Activated T-cell treated with anti-CD3 and anti-CD28 coated beads for 48 hours (primary cell): ENCODE measurements at regions not wholly inside any gene's neighbourhood (a gene's known extent, or its start where the extent isn't known, plus 50 kb on each side); places are given as distances from the start of the nearest gene placed in this dataset.

Source experiments
- DNase-seq: peaks from one replicate; pipeline ENCODE4 v3.0.0-alpha.2; 2020; ENCODE audit warnings: low read depth

DNA sequence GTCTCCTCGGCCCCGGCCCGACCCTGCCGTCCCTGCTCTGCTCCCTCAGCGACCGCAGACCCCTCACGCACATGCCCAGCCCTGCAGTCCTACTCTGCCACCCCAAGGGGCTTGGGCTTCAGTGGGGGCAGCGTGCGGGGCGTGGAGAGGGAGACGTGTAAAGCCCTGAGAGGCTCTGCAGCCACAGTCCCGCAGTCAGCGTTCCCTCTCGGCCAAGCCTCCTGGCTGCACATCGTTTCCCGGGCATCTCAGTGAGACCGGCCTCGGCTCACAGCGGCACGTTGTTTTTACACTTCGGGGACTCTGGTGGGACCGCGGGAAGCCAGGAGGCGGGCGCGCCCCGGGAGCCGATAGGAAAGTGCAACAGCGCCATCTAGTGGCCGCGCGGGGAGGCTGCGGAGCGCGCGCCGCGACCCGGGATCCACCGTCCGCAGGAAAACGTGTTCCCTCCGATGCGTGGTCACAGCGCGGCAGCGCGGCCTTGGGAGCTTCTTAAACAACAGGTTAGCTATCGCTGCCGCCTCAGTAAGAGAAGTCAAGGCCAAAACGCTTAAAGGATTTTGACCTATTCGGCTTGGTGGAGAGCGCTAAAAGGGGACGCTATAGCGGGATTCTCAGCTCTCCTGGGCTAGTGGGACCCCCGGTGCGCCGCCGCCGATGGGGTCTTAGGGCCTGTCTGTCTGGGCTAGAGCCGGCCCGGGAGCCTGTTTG is 226.8 kb upstream of the IGF1R start:
- DNase-seq = peak; percentile 62

DNA sequence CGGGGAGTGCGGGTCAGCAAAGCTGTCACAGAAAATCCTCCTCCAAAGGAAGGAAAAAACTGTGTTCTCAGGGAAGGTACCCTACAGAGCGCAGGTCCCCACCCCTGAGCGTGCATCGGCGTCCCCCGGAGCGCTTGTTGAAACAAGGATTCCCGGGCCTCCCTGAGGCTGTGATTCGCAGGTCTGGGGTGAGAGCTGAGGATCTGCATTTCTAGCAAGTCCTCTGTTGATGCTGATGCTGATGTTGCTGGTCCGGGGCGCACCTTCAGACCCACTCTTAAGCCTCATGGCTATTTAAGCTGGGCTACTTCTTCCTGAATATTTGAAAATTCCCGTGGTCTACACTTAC is 226.2 kb upstream of the IGF1R start:
- DNase-seq = no peak

DNA sequence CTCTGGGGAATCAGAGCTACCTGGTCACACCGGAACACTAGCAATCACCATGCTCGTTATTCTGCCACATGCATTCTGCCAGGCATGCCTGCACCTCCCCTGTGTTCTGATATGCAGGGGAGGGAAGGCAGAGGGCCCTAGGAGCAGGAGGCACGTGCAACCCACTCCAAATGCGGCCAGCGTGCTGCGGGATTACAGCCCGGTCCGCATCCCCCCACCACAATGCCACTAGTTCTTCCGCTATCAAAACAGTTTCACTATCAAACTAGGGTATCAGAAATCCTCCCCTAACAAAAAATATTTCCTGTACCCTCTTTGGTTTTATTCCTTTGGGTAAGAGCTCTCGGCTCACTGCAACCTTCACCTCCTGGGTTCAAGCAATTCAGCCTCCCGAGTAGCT is 223.2 kb upstream of the IGF1R start:
- no peak for DNase-seq

DNA sequence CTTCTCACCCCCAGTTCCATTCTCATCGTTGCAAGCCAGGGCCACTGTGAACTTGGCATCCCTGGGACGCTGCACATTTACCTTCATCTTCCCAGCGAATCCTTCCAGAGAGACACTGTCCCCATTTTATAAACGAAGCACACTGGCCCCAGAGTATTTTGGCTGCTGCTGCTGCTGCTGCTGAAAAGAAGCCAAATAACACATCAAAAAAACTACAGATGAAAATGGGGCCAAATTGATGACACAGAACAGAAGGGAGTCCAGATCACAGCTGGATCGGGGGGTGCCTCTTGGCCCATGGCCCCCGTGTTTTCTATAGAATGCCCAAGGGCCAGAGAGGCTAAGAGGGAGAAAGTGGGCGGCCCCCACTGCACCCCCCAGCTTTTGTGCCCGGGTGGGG is 221.0 kb upstream of the IGF1R start:
- no peak for DNase-seq

DNA sequence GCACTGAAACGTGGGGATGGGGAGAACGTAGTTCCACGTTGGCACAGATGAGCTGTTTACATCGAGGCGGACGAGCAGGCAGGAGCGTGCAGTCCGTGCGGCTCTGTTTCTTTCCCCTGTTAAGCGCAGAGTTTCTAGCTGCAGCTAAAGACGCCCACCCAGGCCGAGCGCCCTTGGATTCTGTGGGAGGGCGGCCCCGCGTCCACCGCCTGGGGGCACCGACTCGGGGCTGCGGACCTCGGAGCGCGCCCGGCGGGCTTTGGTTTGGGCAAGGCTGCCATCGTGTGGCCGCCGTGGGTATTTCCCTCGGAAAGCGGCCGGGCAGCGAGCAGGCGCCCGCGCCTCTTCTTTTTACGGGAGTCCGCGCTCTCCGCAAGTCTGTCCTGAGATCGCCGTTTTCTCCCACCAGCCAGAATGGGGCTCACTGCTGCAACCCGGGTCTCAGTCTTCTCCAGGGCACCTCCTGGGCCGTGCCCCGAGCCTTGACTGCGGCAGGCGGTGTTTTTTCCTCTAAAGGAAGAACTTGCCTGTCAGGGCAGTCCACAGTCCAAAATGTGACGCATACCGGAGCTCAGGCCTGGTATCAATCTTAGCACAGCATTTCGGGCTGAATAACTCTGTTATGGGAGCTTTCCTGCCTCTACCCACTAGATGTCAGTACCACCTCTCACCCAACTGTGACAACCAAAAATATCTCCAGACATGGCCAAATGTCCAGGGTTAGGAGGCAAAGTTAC is 219.9 kb upstream of the IGF1R start:
- DNase-seq = peak; percentile 66

DNA sequence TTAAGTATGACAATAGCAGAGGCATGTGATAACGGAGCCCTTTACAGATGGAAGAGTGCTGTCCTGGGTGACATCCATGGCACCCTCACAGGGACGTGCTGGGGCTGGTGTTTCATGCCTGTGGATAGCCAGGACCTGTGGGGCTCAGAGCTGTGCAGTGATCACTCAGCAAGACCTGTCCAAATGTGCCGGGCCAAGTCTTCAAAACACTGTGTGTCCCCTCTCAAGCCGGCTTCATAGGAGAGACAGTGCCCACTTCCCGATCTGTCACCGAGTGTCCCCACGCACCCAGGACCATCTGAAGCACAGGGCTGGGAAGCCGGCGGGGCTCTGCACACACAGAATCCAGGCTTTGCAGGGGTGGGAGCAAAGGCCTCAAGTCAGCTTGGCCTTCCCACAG is 217.2 kb upstream of the IGF1R start:
- no peak for DNase-seq

DNA sequence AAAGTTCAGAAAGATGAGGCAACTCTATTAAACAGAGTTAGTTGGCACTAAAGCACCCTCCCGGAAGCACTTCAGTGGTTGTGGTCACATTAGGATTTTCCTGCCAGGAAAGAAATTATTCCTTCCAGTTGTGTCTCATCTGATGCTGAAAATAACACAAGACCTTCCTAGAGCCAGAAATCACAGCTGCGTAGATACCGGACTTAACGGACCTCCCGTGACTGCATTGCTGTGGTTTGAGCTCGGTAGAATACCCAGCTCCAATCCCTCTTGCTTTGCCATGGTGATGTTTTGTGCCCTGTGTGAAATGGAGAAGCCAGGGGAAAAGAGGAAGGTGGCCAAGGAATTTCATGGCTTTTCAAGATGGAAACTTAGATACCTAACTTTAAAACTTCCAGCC is 215.0 kb upstream of the IGF1R start:
- DNase-seq = no peak

DNA sequence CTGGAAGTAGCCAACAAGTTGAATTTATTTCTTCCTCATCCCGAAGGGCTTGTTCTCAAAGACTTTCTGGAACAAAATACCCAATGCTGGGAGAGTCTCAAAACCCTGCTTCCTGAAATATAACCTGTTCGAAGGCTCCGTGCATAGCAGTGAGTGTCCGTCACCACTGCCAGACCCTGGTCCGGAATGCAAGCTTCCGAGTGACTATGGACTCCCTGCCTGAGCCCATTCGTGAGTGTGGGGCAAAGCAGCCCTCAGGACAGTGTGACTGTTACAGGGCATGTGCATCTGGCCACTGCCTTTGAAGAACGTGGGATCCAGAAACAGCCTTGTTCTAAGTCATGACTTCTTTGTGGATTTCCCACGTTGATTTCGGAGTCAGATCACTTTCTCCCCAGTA is 214.5 kb upstream of the IGF1R start:
- no peak for DNase-seq

DNA sequence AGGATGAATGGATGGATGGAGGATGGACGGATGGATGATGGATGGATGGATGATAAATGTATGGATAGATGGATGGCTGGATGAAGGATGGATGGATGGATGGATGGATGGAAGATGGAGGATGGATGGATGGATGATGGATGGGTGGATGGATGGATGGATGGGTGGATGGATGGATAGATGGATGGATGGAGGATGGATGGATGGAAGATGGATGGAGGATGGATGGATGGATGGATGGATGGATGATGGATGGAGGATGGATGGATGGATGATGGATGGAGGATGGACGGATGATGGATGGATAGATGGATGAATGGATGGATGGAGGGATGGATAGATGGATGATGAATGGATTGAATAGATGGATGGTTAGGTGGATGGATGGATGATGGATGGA is 210.6 kb upstream of the IGF1R start:
- DNase-seq = no peak

DNA sequence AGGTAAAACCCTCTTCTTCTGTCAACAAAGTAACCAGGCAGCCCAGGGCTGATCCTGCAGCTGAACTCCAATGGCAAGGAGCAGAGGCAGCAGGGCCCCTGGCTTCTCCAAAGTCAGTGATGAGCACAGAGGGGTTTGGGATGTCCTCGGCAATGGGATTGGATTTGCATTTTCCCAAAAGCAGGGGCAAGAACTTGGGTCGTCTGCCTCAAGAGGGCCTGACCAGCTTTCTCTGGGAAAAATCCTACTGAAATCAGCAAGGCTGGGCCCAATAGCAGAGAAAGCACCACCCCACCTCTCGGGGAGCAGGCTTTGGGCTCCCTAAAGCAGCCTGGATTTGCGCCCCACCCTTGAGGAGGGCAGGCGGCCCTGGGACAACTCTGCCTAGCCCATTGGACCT is 210.0 kb upstream of the IGF1R start:
- no peak for DNase-seq

DNA sequence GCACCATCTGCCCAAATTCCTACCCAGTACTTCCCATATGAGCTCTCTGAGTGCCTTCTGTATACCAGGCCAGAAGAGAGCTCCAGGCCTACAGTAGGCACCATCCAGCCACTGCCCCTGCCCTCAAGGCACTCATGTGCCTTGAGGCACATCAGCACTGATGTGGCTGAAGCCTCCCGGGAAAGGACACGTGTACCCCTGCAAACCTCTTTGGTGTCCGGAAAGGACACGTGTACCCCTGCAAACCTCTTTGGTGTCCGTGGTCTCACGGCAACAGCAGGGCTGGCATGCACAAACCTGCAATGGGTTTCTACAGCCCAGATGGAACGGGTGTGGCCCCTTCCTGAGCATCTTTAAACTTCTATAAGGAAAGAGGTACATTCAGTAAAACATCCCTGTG is 209.4 kb upstream of the IGF1R start:
- no peak for DNase-seq

DNA sequence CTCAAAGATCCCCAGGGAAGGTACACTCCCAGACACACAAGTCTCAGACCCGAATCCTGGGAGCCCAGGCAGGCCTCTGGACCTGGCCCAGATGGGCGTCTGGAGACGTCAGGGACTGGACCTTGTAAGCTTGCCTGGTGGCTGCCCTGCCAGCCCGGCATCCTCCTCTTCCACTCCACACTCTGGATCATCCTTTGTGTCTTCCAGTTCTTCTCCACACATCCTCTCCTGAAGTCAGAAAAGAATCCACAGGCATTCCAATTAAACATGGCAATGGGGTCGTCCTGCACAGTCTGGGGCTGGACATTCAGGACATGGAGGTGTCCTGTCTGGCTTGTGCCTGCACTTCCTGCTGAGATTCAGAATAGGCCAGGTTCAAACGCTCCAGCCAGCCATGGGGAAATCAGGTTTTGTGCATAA is 208.8 kb upstream of the IGF1R start:
- DNase-seq = no peak

DNA sequence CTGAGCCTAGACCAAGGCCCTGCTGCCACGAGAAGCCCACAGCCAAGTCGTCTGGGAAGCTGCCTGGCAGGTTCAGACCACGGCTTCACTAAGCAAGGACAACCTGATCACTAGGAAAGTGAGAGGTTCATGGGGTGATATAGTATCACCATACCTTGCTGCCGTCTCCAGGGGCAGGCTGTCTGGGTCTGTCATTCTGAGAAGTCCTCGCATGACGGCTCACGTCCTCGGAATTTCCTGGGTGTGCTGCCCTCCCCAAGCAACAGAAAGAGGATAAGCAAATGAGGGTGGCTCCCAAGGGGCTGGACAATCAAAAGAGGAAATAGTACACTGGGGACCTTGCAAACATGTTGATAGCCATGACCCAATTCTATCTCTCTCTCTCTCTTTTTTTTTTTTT is 207.4 kb upstream of the IGF1R start:
- DNase-seq = no peak

DNA sequence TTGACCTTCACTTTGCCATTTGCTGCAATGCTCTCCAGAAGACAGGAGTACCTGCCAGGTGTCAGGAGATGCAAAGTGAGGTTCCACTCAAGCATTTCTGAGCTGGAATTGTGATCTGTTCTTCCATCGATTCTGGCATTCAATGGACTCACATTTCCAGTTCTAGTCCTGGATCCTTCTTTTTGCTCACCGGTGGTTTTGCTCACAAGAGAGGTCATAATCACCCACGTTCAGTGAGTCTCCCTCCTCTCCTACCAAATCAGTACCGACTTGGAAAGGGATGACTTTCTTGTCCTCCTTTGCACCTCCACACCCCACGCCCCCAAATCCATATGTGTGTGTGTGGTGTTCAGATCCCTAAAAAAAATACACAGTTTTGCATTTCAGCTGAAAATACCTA is 206.7 kb upstream of the IGF1R start:
- no peak for DNase-seq

DNA sequence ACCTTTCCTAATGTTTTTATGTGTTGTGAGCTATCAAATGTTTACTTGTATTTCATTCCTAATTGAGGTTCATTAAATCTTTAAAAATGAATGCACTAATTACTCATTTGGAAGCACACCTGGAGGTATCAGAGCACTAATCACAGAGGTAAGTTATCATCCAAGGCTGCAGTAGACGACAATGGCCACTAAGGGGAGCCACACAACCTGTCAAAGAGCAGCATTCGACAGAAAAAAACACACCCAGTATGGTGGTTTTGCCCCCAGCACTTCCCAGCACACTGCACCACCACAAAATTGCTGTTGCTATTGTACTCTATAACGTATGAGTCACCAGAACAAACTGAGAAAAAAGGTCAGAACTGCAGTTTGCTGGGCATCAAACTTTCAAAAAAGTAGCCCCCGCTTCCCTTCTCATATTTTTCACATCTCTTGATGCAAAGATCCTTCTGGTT is 205.9 kb upstream of the IGF1R start:
- DNase-seq = peak; percentile 30

DNA sequence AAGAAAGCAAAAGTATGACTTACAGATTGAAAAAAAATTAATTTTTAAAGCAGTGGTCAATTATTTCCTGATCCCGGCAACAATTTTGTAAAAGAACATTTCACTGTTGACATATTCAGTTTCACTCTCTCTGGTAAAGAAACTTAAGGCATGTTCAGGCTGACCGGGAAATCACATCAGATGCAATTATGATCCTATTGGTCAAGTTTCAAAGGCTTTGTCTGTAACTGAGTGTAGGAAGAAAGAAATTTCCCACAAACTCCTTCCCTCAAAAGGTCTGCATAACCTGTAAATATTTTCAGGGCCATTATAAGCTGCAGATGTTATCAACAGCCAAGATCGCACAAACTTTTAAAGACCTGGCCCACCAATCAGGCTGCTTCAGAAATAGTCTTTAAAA is 205.4 kb upstream of the IGF1R start:
- DNase-seq = no peak

DNA sequence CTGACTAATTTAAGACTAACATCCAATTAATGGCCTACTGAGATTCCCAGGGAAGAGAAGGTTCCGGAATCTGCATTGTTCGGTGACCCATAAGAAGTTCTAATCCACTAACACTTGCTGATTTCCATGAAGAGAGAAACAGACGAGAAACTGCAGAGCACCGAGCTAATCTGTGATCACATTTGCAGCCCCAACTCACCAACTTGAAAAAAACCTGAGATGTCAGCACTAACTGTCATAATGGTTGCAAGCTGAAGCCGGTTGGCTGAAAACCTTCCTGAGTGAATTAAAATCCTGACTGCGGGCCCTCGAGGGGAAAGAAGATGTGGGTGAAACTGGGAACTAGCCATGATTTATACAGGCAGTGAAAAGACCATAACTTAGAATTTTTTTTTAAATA is 204.8 kb upstream of the IGF1R start:
- DNase-seq = no peak

DNA sequence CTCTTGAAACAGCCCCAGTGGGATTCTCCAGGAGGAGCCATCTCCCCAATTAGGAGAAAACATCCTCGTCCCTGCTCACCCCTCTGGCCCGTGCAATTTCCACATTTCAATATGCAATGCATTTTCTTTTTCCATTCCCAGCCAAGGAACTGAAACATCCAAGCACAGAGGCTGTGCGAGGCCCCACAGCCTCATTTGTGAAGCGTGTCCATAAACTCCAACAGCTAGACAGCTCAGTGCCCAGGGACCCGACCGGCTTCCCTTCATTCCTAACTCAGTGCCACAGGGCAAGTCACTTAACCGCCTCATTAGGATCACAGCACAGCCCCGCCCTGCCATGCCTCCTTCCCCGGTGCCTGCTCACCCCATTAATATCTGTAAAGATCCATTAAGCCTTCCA is 204.2 kb upstream of the IGF1R start:
- no peak for DNase-seq

DNA sequence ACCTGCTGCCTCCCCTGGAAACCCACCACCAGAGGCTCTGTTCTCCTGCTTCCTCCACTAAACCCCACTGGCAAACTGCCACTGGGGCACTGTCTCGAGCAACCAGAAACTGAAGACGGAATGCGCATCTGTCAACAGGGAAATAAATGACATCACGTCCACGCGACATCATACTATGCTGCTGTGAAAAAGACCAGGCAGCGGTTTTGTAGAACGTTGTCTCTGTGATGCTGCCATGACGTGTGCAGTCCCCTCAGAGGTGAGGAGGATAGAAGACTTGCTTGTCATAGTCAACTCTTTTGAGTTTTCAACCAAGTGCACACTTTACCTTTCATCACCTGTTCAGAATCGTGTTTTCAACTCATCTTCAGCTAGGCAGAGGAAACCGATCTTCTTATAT is 203.0 kb upstream of the IGF1R start:
- no peak for DNase-seq

DNA sequence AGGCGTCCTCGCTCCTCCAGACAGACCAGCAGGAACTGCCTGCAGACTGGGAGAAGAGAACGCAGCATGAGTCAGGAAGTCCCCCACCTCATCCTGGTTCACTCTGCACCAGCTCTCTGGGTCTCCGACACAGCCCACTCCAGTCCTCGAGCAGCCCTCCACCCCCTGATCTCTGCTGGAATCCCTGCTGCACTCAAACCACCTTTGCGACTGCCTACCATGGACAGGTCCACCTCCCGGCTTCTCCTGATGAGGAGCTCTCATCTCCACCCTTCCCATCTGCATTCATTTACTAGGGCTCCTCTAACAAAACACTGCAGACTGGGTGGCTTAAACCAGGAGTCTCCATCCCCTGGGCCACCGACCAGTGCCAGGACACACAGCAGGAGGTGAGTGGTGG is 202.3 kb upstream of the IGF1R start:
- no peak for DNase-seq

DNA sequence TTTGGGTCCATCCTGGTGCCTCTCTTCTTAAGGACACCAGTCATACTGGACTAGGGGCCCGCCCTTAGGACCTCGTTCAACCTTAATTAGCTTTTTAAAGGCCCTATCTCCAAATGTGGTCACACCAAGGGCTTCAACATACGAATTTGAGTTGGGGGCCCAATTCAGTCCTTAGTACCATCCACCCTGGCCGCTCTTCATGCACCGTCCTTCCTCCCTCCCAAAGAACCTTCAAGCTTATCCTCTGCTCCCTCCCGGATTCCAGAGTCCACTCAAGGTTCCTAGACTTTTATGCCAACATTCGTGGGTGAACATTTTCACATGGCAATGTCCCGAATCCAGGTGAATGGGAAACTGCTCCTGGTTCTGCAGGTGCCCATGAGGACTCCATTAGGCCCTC is 201.3 kb upstream of the IGF1R start:
- no peak for DNase-seq

DNA sequence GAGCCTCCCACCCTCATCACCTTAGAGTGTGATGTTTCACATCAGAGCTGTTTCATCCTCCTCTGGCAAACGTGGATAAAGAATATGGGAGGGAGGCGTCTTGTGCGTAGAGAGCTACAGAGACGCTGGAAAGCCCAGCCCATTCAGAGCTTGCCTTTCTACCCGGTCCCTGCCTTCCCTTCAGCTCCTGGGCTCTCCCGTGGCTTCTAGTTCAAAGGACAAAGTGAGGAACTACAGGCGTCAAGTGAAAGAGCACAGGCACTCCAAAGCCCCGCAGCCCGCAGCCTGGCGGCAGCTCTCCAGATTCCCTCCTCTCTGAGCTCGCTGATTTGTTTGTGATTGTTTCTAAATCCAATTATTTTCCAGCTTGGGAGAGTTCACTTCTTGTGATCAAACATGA is 197.1 kb upstream of the IGF1R start:
- DNase-seq = no peak

DNA sequence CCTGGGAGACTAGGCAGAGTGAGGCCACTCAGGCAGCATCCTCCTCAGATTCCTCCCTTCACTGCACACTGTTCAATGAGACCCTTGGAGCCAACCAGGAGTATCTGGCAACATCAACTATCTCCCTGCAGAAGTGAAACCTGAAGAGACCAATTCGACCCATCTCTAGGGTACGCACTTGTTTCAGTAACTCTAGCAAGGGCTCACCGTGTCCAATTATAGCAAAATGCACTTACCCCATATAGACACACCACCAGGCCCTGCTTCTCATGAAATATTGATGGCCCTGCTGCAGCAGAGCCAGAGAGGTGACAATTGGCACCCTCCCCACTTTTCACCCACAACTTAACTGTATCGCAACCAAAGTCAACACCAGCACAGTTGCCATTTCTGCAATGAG is 196.1 kb upstream of the IGF1R start:
- DNase-seq = no peak

DNA sequence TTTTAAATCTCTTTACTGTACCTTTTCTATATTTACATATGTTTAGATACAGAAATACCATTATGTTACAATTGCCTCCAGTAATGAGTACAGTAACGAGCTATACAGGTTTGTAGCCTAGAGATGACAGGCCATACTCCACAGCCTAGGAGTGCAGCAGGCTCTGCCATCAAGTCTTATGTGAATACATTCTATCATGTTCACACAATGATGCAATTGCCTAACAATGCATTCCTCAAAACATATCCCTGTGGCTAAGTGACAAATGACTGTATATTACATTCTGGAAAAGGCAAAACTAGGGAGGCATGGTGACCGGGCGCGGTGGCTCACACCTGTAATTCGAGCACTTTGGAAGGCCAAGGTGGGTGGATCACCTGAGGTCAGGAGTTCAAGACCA is 192.4 kb upstream of the IGF1R start:
- no peak for DNase-seq
